Endometrium (tissue), 2 donors: ENCODE measurements at regions not wholly inside any gene's neighbourhood (a gene's known extent, or its start where the extent isn't known, plus 50 kb on each side); places are given as distances from the start of the nearest gene placed in this dataset.
"Not testable (repeated sequence)": the region's sequence is repeated elsewhere in the genome, so short reads cannot be mapped to it uniquely, and the experiment has no call there.

ENCODE experiments used
- FAIRE-seq: peaks from 2 replicates; lab custom pipeline; 2012; peaks lifted over from hg19 to GRCh38; lab: Jason Lieb, UNC
- donor health status: control.
- donor health status: control.

GRCh38 chr7:81478664-81479063 is 291.2 kb downstream of the HGF start:
- FAIRE-seq, result no peak

GRCh38 chr7:81478201-81478600 is 291.6 kb downstream of the HGF start:
- not testable (repeated sequence) for FAIRE-seq

GRCh38 chr7:81473236-81473635 is 296.6 kb downstream of the HGF start:
- no peak for FAIRE-seq

DNA sequence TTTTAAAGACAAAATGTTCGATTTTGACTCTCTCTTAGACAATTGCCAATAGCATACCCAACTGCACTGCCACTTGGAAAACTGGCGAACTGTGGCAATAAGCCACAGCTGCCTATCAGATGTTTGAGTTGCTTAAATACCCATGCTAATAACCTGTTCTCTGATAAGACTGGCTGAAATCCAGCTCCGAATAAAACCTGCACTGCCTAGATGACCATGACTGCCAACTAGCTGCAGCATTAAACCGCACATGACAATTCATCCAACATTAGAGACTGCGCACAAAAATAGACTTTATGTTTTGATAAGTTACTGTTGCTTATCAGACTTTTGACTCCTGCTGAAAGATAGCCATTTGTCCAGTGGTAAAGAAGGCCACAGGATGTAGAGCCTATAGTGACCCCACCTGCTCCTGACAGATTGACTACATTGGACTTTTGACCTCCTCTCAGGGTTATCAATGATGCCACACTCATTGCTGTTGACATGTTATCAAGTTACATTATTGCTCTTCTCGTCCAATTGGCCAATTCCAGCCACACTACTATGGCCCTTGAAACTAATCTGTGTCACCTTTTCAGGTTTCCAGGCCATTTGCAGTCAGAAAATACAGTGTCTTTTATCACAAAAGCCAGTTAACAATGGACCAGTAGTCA is 299.0 kb downstream of the HGF start:
- no peak for FAIRE-seq

DNA sequence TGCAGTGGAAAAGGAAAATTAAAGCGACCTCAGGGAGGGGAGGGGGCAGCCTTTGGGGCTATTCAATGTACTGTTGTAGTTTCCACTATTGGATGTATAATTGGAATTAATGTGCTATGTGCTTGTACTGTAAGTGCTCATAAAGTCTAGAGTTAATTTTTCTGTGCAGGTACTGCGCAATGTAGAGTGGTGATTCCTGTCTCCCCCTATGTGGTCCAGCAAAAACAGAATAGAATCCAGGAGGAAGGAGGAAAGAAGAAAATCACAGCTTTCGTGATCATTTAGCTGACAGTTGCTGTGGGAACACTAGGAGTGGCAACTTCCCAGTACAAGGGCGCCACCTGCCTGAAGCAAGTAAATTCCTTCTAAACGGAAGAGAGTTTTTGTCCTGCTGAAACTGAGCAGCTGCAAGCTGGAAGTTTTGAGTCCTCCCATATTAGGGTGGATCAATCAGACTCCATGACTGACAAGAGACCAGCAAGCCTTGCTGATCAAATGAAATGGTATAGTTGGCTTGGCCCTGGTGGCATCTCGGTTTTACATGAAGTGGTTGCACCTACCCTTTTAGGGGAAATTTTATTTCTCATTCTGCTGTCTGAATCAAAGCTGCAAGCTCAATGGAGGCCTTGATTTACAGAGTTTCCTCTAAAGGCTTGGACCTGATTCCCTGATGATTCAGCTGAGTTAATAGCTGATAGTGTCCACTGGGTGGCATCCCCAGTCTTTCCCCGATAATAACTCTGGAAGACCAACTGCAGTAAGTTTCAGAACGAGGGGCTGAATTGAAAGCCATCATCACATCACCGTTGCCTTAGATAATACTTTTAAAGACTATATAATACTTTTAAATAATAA is 299.8 kb downstream of the HGF start:
- FAIRE-seq, result peak; percentile 58

- FAIRE-seq, result no peak
Observed at GRCh38 chr7:81469153-81469868, 300.5 kb downstream of the HGF start.

DNA sequence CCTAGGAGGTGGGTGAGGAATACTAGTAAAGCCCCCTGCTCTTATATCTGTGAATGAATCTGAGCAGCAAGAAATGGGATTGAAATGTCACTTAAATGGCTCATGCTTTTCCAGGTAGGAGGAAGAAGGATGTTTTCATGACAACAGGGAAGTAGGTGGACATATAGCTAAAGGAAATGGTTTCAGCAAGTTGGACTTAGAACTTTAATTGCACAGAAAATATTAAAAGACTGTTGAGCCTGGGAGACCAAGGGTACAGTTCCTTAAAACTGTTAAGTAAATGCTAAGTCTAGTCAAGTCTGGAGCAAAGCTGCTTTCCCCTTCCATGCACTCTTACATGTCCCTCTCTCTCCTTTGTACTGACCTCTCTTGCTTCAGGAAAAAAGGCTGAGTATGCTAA is 301.3 kb downstream of the HGF start:
- no peak for FAIRE-seq

DNA sequence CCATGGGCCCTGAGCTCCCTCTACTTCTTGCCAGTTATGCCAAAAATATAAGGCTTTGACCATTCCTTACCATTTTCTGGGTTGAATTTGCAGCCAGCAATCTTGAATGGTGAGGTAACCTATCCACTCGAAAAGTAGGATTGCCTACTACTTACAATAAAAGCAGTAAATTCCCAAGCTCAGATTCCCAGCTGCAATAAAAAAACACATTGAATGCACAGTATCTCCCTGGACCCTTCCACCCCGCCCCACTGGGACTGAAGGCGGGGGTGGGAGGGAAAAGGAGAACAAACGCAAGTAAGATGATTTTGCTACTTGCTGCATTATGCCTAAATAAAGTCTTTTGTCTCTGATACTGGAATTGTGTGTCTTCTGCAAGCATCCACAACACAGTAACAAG is 301.9 kb downstream of the HGF start:
- no peak for FAIRE-seq

DNA sequence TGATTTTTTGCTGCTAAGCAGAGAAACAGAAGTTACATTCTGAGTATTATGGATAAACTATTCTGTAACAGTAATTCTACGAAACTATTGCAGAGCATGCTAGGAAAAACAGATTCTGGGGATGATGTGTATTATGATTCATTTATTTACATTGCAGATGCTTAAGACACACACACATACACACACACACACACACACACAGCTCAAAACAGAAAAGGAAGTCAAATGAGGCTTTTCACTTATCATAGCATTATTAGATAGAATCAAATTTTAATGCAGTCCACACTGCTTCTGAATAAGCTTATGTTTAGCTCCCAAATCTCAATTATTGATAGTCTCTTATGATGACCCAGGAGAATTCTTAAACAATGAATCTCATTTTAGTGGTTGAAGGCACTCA is 307.2 kb downstream of the HGF start:
- no peak for FAIRE-seq

DNA sequence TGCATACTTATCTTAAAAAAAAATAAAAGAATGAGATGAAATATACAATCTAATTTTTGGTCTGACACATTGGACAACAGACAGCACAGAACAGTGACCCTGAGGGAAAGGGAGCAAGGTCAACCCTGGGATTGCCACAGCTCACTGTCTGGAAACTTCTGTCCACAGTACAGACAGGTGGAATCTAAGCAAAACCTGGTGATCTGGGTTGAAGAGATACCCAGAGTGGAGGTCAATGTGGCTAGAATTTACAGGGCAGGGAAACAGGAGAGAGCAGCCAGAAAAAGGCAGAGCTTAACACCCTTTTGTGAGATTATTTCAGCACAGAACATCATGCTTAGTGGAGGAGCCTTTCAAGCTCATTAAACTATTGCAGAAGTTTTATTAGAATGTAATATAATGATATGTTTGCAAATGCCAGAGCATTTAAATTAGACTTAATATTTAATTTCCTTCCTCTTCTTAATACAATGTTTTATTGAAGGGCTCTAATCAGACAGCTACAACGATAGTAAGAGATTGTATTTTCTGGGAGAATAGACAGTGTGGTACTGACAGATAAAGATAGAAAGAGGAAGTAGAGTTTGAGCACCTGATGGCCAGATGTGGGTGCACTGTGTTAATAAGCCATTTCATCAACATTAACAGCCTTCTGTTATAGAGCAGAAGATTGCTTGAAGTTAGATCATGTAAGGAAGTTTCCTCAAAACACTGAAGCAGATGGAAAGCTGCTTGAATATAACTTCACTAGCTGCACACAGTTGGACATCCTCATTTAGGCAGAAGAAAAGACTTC is 309.4 kb downstream of the HGF start:
- no peak for FAIRE-seq

- FAIRE-seq, result no peak
Observed at GRCh38 chr7:81459485-81459884, 310.4 kb downstream of the HGF start.

DNA sequence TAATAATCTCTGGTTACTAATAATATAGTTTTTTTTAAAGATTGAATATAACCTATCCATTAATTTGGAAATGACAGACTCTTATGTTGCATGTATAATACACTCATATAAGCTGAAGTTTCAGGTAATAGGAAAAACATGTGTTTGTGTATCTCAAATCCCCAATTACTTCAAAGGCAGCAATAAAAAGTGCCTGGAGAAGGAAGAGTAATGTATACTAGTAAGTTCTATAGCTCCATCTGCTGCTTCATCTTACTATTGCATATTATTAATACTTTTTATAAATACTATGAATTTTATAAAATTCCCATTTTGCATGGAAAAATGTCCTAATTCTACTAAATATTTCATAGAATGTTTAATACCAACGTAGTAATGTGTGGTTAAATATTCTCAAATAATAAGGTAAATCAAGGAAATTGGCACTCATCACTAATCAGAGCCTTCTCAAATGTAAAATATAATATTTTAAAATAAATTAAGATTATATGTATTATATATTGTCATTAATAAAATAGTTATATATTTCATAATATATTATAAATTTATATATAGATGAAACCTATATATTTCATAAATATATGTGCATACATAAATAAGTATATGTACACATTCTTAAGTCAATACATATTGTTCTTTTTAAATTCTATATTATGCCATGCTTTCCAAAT is 311.9 kb downstream of the HGF start:
- FAIRE-seq, result peak; percentile 93

GRCh38 chr7:81453770-81454169 is 316.1 kb downstream of the HGF start:
- not testable (repeated sequence) for FAIRE-seq

DNA sequence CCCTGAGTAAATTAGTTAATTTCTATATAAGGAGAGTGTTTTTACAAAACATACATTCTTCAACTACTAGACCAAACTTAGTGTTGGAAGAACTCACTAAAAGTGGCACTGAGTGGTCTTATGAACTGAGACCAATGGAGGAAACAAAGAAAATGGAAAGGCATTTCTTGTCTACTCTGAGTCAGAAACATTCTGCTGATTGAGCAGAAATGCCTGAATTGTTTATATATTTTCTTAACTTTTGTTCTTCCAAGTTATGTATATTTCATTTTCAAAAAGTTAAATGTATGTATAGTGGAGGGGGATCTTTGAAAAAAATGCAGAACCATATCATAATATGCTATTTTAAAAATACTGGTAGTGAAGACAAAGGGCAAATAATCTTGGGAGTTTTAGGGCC is 320.7 kb downstream of the HGF start:
- no peak for FAIRE-seq

DNA sequence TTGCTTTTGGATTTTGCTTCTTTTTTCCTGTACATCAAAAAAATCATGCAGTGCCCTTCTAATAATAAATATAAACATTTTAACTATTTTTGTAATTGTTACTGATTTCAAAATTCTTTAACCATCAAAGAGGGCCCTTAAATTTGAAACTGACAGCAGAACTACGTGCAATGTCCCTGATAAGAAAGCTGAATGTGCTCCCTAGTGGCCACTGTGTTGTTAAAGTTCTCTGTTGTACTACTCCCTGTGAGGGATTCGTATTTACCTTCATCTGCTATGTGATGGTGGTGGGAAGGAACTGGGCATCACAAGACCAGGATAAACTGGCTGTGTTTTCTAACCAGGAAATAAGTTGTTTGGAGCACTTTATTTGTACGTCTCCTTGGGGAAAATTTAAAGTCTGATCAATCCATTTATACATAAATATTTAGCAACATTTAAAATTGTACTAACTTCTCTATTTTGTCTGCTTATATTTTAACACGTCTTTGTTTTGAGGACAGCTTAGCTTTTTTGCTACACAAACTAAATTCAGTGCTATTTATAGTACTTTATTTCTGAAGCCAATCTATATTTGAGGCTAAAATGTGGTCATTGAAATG is 322.4 kb downstream of the HGF start:
- peak; percentile 72 for FAIRE-seq

GRCh38 chr7:81446212-81446611 is 323.6 kb downstream of the HGF start:
- FAIRE-seq, result no peak

DNA sequence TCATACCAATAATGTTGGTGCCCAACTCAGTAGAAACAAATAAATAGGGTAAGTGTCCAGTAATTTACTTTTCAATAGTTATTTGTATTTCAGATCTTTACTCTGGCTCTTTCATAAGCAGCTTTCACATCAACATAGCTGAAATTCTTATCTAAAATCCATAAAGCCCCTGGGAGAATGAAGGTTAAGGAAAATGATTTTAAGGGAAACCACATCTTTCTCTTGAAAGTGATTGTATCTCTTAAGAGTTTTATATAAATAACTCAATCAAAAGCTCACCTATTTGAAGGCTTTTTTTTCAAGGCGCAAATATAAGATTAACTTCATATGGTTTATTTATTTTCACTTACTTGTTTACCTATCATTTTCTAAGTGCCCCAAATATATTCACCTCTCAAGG is 324.4 kb downstream of the HGF start:
- no peak for FAIRE-seq

DNA sequence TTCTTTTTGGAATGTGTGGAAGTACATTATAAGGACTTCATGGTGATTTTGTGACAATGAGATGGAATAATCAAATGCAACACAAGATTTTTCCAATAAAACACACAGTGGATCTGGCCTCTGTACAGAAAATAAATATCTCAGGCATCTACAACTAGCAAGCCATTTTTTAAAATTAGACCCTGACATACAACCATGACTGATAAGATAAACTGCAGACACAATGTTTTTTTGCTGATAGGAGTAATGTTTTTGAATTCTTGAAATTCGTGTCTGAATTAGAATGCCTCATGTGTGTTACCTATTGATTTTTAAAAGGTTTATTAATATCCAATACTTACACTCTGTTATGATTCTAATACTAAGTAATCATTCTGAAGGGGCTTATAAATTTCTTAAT is 328.1 kb downstream of the HGF start:
- FAIRE-seq, result no peak

GRCh38 chr7:81439591-81439990 is 330.3 kb downstream of the HGF start:
- FAIRE-seq, result no peak

DNA sequence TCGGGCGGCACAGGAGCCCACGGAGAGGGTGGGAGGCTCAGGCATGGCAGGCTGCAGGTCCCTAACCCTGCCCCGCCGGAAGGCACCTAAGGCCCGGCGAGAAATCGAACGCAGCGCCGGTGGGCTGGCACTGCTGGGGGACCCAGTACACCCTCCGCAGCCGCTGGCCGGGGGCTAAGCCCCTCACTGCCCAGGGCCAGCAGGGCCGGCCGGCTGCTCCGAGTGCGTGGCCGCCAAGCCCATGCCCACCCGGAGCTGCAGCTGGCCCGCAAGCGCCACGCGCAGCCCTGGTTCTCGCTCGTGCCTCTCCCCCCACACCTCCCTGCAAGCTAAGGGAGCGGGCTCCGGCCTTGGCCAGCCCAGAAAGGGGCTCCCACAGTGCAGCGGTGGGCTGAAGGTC is 332.7 kb downstream of the HGF start:
- not testable (repeated sequence) for FAIRE-seq

DNA sequence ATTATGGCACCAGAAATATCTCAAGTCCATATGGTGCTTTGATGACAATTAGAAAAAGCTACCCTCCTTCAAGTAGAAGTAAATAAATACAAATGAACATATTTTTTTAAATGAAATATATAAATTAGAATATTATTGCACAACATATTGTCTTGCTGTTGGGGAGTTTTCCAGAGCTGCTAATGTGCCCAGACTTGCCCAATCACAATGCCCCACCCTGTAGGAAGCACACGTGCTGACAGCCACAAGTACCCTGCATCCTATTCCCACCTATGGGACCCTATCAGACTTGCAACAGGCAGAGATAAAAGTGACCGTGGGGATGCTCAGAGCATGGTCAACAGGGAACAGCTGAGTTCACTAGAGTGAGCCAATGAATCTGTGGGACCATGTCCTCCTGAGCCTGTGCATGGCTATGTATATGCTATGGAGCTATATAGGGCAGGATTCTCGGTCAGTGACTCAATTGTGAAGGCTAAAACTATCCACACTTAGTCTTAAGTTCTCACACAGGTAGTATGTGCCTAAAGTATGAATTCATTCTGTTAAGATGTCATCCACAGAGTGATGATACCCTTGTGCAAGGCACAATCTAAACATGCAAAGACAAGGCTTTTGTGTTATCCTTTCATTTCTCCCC is 336.0 kb downstream of the HGF start:
- no peak for FAIRE-seq
